GM18498 (cell line): ENCODE measurements at regions not wholly inside any gene's neighbourhood (a gene's known extent, or its start where the extent isn't known, plus 50 kb on each side); places are given as distances from the start of the nearest gene placed in this dataset.
"Not testable (repeated sequence)": the region's sequence is repeated elsewhere in the genome, so short reads cannot be mapped to it uniquely, and the experiment has no call there.

Experiments
- ATAC-seq: cut with Tn5 transposase; IDR thresholded peaks from one replicate; pipeline ENCODE4 v1.9.1; 2021; ENCODE audit warnings: mild to moderate bottlenecking, moderate library complexity; ENCODE audit not compliant: unreplicated experiment

GRCh38 chr6:144667532-144668503 lies 382.7 kb downstream of the UTRN start:
- ATAC-seq, result no peak

DNA sequence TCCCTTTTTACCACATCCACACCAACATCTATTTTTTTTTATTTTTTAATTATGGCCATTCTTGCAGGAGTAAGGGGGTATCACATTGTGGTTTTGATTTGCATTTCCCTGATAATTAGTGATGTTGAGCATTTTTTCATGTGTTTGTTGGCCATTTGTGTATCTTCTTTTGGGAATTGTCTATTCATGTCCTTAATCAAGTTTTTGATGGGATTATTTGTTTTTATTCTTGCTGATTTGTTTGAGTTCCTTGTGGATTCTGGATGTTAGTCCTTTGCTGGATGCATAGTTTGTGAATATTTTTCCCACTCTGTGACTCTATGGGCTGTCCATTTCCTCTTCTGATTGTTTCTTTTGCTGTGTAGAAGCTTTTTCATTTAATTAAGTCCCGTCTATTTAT lies 385.1 kb downstream of the UTRN start:
- ATAC-seq, result not testable (repeated sequence)

GRCh38 chr6:144673807-144674206 lies 388.7 kb downstream of the UTRN start:
- ATAC-seq, result no peak

DNA sequence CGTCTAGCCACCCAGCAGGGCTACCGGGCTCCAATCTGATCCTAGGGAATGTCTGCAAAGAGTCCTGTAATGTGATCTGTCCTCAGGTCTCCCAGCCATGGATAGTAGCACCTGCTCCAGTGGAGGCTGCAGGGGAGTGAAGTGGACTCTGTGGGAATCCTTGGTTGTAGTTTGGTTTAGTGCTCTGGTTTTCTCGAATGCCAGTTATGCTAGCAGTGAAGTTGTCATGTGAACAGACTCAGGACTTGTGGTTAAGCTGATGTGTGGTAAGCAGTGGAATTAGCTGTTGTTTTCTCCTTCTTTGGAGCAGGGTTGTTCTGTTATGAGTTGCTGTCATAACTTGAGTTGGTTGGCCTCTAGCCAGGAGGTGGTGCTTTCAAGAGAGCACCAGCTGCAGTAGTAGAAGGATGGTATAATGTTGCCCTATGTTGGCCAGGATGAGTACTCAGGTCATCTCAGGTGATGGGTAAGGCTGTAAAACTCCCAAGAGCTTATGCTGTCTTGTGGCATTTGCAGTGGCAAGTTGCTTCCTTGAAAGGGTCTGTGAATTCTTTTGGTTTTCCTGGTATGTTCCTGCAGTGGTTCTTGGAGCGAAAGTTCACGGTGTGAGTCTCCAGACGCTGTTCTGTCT lies 390.2 kb downstream of the UTRN start:
- ATAC-seq, result no peak

GRCh38 chr6:144676310-144676709 lies 391.2 kb downstream of the UTRN start:
- ATAC-seq, result not testable (repeated sequence)

GRCh38 chr6:144677263-144677662 lies 392.1 kb downstream of the UTRN start:
- ATAC-seq, result not testable (repeated sequence)

DNA sequence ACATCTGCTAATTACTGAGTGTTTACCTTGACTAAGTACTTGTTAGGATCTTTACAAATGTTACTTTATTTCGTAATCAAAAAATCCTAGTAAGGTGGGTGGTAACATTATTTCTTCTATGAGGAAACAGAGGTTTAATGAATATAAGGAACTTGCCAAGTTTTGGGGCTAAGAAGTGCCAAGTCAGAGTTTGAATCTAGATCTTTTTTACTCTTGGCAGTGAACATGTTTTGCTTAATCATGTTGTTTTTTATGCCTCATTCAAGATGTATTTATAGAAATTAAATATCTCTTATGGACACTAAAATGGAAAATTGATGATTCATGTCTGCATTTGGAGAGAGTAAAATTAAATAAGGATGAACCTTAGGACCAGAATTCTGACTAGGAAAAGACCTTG lies 393.7 kb downstream of the UTRN start:
- ATAC-seq, result no peak

GRCh38 chr6:144681334-144681733 lies 396.2 kb downstream of the UTRN start:
- no peak for ATAC-seq

DNA sequence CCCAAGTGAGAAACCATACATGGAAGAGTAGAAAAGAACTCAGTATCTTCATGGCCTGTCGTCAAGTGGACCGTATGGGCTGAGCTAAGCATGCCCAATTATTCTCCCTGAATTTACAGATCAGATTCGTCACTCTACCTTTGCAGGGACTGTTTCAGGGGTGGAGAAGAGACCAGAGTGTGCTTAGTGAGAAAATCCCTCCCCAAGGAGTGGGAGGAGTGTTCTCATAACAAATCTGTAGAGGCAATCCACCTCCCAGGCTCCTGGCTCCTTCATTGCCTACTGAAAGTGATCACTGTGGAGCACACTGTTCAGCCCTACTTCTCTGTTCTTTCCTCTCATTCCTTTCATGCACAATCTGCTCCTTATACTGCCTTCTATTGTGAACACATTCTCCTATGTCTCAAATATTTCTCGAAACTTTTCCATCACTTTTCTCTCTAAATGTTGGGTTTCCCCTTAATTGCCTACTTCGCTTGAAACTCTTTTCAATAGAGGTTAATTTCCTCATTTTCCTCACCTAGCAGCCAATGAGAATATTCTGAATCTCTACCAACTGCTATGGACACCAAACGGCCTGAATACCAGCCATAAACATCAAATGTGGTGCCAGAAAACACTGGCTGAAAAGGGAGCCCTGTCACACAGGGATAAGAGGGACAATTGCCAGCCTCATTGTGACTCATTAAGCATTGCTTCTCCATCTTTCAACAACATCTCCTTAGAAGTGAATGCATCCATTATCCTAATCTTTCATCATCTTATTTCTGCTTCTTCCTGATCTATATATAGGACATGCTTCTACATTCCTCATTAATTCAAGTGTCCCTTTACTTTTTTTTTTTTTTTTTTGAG lies 398.3 kb downstream of the UTRN start:
- ATAC-seq, result no peak

DNA sequence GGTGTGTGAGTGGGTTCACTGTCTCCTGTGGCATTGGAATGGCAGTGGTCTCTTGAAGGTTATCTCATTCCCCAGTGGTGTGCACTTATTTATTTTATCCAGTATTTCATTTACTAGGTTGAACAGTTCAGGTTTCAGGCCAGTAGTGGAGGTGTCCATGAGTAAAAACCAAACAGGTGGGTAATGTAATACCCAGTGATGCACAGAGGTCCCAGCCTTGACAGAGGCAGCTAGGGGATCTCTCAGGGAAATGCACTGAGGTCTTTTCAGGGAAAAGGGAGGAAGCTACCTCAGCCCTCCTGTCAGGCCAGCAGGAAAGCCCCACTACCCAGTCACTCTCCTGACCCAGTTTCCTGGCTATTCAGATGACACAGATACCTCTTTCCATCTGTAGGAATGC lies 403.6 kb downstream of the UTRN start:
- no peak for ATAC-seq

GRCh38 chr6:144689503-144690040 lies 404.4 kb downstream of the UTRN start:
- no peak for ATAC-seq

GRCh38 chr6:144690133-144690532 lies 405.0 kb downstream of the UTRN start:
- ATAC-seq, result no peak

DNA sequence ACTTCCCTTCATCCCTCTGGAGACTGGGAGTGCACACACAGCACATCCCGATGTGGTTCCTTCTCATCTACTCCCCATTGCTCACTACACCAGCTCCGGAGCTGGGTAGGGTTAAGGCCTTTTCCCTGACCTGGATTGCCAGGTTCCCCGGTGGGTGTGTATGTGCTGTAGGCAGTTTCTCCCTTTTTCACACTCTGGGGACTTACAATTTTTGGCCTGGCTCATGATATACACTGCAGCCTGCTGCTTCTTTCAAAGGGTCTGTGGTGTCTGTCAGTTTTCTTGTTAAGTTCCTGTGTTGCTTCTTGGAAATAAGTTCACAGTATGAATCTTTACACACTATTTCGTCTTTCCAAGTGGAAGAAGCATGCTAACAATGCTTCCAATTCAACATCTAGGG lies 405.5 kb downstream of the UTRN start:
- ATAC-seq, result no peak

- not testable (repeated sequence) for ATAC-seq
Observed at GRCh38 chr6:144692050-144692449, 406.9 kb downstream of the UTRN start.

- no peak for ATAC-seq
Observed at GRCh38 chr6:144695858-144696533, 410.9 kb downstream of the UTRN start.

- no peak for ATAC-seq
Observed at GRCh38 chr6:144696610-144697368, 411.7 kb downstream of the UTRN start.

DNA sequence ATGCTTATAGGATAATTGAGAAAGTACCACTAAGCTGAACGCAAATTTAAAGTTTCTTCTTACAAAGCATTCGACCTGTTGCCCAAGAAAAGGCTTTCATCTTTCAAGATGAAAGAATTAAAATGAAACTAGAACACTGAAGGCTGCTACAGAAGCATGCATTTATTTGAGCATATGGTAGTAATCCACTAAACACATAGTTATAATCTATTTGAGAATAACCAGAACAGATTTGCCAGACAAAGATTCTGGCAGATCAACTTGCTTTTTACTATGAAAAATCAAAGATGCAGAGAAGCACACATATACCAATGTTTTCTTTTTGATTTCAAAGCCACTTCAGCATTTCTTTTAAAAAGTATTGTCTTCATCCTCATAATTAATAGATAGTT lies 412.2 kb downstream of the UTRN start:
- ATAC-seq, result no peak

- no peak for ATAC-seq
Observed at GRCh38 chr6:144697801-144698200, 412.7 kb downstream of the UTRN start.

GRCh38 chr6:144702781-144703180 lies 417.6 kb downstream of the UTRN start:
- no peak for ATAC-seq

DNA sequence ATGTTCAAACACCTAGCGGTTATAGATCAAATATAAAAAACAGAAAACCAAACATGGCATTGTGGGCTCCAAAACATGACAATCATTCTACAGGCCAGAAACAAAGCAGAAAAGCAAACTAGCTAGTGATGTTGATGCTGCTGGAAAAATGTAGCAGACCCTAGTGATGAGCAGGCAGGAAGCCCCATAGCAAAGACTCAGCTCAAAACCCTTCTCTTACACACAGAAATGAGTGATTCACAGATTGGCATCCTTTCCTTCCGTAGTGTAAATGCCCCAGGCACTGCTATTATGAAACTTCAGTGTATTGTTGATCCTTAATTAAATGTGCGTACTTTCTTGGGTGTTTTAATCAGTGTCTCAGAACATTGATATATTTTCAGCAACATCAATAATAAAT lies 425.1 kb downstream of the UTRN start:
- ATAC-seq, result no peak
